Activated naive CD4-positive, alpha-beta T cell treated with anti-CD3 and anti-CD28 coated beads for 36 hours (primary cell): ENCODE measurements at regions not wholly inside any gene's neighbourhood (a gene's known extent, or its start where the extent isn't known, plus 50 kb on each side); places are given as distances from the start of the nearest gene placed in this dataset.

Experiments
- CTCF ChIA-PET: fragments of 350-600 bp; sonication (Branson Sonifier 250); formaldehyde crosslinking; loops from one replicate; lab custom pipeline; 2021; ENCODE audit warnings: antibody characterized with exemption; lab: Charles Lee
- DNase-seq: peaks from one replicate; pipeline ENCODE4 v3.0.0-alpha.2; 2020
- H3K27ac Mint-ChIP-seq: one replicate; pipeline ENCODE4 v1.8.0; 2021; ENCODE audit warnings: mild to moderate bottlenecking, mixed read lengths
- H3K27me3 Mint-ChIP-seq: one replicate; pipeline ENCODE4 v1.8.0; 2021; ENCODE audit warnings: low read depth, mixed read lengths
- H3K36me3 Mint-ChIP-seq: one replicate; pipeline ENCODE4 v1.8.0; 2021; ENCODE audit warnings: low read depth, mixed read lengths
- H3K4me1 Mint-ChIP-seq: one replicate; pipeline ENCODE4 v1.8.0; 2021; ENCODE audit warnings: low read depth, mixed read lengths
- H3K4me3 Mint-ChIP-seq: one replicate; pipeline ENCODE4 v1.8.0; 2021; ENCODE audit warnings: mild to moderate bottlenecking, moderate library complexity, mixed read lengths
- H3K9me3 Mint-ChIP-seq: one replicate; pipeline ENCODE4 v1.8.0; 2021; ENCODE audit warnings: mixed read lengths
- intact Hi-C: fragments of 100-400 bp; cut with micrococcal nuclease; formaldehyde crosslinking; loops from one replicate; pipeline ENCODE4 v1.15.1; 2023

DNA sequence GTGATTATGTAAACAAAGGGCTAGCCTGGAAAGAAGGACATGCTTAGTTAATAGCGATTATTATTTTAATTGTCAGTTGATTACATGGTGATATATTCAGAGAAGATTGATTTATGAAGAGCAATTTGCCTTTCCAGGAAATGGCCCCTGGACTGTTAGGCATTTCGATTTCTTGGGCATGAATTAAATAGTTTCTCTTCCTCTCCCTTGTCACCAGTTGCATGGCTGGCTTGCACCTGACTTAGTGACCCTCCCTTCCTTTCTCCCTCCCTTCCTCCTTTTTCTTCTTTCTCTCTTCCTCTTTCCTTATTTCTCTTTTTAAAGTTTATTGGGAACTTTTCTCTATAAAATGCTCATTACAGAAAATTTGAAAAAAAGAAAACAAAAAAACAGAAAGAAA lies 235.4 kb downstream of the CDC5L start:
- no peaks in the 10 kb centered on the region for H3K27me3 Mint-ChIP-seq
- no peak overlapping the region for H3K27ac Mint-ChIP-seq
- intact Hi-C loops = no loop called here
- peaks cover 10% of the 10 kb centered on the region for H3K4me1 Mint-ChIP-seq
- H3K36me3 Mint-ChIP-seq = no peaks in the 10 kb centered on the region
- H3K4me3 Mint-ChIP-seq = no peak overlapping the region
- H3K9me3 Mint-ChIP-seq = no peaks in the 10 kb centered on the region
- CTCF ChIA-PET = interaction anchor here (1.7 kb wide), 1 partner anchor 8 kb away, joined by 3 read pairs; no protein-coding TSS in a partner anchor
- DNase-seq = no peak

DNA sequence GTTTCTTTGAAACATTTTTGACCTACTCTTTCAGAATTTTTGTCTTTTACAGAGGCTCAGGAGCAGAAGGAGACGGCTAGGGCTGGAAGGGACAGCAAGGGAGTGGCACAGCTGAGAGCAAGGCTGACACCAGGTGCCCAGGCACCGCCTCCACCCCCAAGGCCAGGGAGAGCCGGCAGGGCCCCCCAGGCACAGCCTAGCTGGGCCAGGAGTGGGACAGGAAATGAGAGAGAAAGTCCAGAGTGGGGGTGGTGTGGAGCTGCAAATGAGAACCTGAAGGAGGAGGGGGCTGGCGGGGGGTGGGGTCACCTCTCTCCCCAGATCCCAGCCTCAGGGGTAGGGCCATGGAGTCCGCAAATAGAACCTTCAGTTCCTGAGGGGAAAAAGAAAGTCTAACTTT lies 236.7 kb downstream of the CDC5L start:
- no peak for DNase-seq
- H3K9me3 Mint-ChIP-seq = no peaks in the 10 kb centered on the region
- no peaks in the 10 kb centered on the region for H3K27me3 Mint-ChIP-seq
- no peaks in the 10 kb centered on the region for H3K36me3 Mint-ChIP-seq
- H3K4me3 Mint-ChIP-seq = no peak overlapping the region
- H3K4me1 Mint-ChIP-seq = peaks cover 10% of the 10 kb centered on the region
- CTCF ChIA-PET = no interaction called here
- H3K27ac Mint-ChIP-seq = no peak overlapping the region
- intact Hi-C loops = no loop called here

DNA sequence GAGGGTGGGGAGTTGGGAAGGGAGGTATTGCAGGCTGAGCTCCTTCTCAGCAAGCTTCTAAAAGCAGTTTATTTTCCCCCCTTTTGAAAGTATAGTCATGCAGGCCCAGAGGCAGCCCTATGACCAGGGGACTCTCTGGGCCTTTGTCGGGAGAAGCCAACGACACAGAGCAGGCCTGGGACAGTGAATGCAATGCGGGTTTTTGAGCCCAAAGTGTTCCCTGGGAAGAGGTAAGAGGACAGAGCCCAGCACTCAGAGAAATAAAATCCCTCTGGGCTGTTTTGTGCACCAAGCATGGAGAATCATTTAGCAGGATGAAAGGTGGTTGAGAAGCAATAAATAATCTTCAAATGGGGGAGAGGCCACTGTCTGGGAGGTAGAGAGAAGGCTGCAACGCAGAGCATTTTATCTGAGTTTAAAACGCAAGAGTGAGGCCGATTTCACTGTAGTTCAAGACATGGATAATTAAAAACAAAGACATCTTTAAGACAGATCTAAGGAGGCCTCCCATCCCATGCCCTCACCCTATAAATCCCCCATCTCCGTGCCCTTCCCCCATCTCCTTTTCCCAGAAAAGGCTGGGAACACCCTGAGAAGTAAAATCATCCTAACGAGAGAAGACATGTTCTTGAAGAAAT lies 237.5 kb downstream of the CDC5L start:
- intact Hi-C loops = no loop called here
- CTCF ChIA-PET = no interaction called here
- no peak overlapping the region for H3K4me3 Mint-ChIP-seq
- no peaks in the 10 kb centered on the region for H3K36me3 Mint-ChIP-seq
- DNase-seq = no peak
- H3K9me3 Mint-ChIP-seq = no peaks in the 10 kb centered on the region
- H3K27me3 Mint-ChIP-seq = no peaks in the 10 kb centered on the region
- no peak overlapping the region for H3K27ac Mint-ChIP-seq
- H3K4me1 Mint-ChIP-seq = peaks cover 10% of the 10 kb centered on the region

DNA sequence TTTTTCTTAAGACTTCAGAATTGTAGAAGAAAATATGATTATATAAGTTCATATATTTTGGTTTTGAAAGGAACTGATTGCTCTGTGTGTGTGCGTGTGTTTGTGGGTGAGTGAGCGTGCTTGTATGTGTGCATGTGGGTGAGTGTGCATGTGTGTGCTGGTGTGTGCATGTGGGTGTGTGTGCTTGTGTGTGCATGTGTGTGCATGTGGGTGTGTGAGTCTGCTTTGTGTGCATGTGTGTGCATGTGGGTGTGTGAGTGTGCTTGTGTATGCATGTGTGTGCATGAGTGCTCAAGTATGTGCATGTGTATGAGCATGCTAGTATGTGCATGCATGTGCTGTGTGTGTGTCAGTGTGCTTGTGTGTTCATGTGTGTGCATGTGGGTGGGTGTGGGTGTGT lies 238.5 kb downstream of the CDC5L start:
- Mint-ChIP-seq H3K4me1 (peaks cover 13% of the 10 kb centered on the region), H3K36me3 (no peaks in the 10 kb centered on the region), H3K4me3 (no peak overlapping the region), H3K27ac (no peak overlapping the region), H3K27me3 (no peaks in the 10 kb centered on the region), H3K9me3 (no peaks in the 10 kb centered on the region)
- DNase-seq = no peak
- CTCF ChIA-PET = interaction anchor here (0.6 kb wide), 1 partner anchor 9 kb away, joined by 3 read pairs; no protein-coding TSS in a partner anchor
- intact Hi-C loops = no loop called here

DNA sequence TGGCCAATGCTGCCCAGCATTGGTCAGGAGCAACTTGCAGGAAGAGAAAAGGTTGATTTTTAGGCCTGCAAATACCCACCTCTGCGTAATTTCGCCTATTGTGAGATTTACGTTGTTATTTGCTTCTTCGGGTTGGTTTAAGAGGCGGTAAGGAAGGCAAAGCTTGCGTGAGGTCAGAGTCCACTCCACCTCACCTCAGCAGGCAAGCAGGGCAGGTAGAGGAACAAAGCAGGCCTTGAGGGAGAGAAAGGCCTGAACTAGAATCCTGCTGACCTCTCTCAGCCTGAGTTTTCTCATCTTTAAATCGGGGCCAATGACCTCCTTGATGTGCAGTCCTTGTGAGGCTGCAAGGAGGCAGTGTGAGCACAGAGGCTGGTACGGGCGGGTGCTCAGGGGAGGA lies 239.1 kb downstream of the CDC5L start:
- no peaks in the 10 kb centered on the region for H3K9me3 Mint-ChIP-seq
- H3K36me3 Mint-ChIP-seq = no peaks in the 10 kb centered on the region
- no peak for DNase-seq
- H3K4me1 Mint-ChIP-seq = peaks cover 13% of the 10 kb centered on the region
- no peaks in the 10 kb centered on the region for H3K27me3 Mint-ChIP-seq
- CTCF ChIA-PET = interaction anchor here (0.6 to 1.4 kb wide), 2 partner anchors 9 to 28 kb away, joined by 3 read pairs; no protein-coding TSS in a partner anchor
- no peak overlapping the region for H3K4me3 Mint-ChIP-seq
- H3K27ac Mint-ChIP-seq = no peak overlapping the region
- intact Hi-C loops = no loop called here

DNA sequence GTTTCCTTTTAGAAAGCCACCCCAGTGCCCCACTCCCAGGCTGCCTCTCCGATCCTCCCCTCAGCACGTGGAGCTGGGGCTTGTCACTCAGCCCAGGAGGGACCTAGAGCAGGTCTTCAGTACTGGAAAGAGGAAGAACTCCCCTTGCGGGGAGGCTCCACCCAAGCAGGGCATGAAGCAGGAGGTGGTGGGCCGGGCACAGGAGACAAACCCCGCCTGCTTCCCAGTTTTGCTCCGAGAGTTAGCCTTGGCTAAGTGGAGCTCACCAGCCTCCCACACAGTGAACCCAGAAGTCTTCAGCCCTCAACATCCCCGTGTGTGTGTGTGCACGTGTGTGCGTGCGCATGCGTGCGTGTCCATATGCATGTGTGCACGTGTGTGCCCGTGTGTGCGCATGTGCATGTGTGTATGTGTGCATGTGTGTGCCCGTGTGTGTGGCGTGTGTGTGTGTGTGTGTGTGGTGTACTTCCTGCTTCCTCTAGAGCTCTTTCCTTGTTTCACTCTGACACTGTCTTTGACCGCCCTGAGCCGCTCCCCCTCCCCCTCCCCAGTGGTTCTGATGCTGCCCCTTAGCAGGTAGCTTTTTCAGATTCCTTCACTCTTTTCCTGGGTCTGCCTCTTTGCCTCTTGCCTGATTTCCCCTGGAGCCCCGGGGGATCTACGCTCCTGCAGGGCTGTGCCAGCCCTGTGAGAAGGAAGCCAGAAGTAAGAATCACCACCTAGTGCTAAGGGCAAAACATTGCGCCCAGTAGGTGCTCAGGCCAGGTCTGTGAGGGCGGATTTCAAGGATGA lies 239.8 kb downstream of the CDC5L start:
- H3K36me3 Mint-ChIP-seq = no peaks in the 10 kb centered on the region
- CTCF ChIA-PET = interaction anchor here (0.6 to 1.4 kb wide), 4 partner anchors 27 to 1180 kb away, joined by 3 to 7 read pairs (median 3); no protein-coding TSS in a partner anchor

DNA sequence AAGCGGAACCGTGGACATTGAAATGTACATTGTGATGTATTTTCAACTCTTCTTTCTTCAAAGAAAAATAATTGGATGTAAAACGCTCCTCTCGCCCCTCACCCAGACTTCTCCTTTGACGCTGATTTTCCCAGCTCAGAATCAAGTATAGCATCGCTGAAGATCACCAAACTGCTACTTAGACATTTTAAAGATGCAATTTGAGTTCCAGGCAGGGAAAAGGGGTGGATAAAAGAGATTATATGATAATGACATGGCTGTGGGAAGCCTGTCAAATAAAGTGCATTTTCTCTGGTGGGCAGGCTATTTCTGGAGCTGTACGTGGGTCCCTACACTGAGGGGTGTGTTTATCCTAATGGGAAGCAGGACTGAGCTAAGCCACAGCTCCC lies 240.4 kb downstream of the CDC5L start:
- no peak for DNase-seq
- CTCF ChIA-PET = interaction anchor here (1.1 to 1.4 kb wide), 2 partner anchors 27 to 152 kb away, joined by 3 read pairs; no protein-coding TSS in a partner anchor
- intact Hi-C loops = no loop called here
- no peaks in the 10 kb centered on the region for H3K27me3 Mint-ChIP-seq
- no peak overlapping the region for H3K27ac Mint-ChIP-seq
- H3K9me3 Mint-ChIP-seq = no peaks in the 10 kb centered on the region
- peaks cover 13% of the 10 kb centered on the region for H3K4me1 Mint-ChIP-seq
- no peak overlapping the region for H3K4me3 Mint-ChIP-seq
- H3K36me3 Mint-ChIP-seq = no peaks in the 10 kb centered on the region

More for the DNA sequence above, 239.8 kb downstream of the CDC5L start:
- no peak overlapping the region for H3K4me3 Mint-ChIP-seq
- no peaks in the 10 kb centered on the region for H3K9me3 Mint-ChIP-seq
- no peaks in the 10 kb centered on the region for H3K27me3 Mint-ChIP-seq
- intact Hi-C loops = no loop called here
- no peak overlapping the region for H3K27ac Mint-ChIP-seq
- peak; percentile 23 for DNase-seq
- peaks cover 13% of the 10 kb centered on the region for H3K4me1 Mint-ChIP-seq

DNA sequence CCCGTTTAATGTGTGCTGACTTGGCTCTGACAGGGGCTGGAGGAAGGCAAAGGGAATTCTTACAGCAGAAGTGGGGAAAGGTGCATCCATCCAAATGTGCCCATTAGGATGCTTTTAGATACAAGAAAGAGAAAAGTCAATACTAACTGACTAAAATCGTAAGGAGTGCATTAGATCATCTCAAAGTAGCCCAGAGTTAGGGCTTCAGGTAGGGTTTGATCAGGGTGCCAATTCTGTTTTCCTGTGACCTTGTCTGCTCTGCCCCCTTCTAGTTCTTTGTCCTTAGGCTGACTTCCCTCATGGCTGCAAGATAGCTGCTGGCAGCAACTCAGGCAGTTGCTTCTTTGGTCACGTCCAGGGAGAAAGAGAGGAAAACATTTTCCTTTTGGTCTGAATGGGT lies 240.8 kb downstream of the CDC5L start:
- DNase-seq = no peak
- intact Hi-C loops = no loop called here
- H3K27me3 Mint-ChIP-seq = no peaks in the 10 kb centered on the region

DNA sequence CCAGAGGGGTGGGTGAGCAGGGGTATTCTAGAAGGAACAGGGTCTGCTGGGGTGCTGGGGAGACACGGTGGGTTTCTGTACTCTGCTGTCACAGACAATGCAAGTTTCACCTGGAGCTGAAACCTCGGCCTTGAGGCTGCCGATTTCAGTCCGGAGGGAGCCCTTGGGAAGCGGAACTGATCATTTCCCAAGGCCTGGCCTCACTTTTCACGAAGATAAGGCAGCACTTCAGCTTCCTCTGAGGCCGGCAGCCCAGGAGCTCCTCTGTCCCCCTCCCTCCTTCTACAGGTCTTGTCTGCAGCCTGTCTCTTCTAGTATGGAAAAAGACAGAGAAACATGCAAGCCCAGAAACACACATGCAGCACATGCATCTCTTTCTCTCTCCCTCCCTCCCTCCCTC lies 242.1 kb downstream of the CDC5L start:
- CTCF ChIA-PET = interaction anchor here (1.1 to 2.2 kb wide), 10 partner anchors 17 to 1295 kb away, joined by 3 to 16 read pairs (median 4); no protein-coding TSS in a partner anchor
- DNase-seq = no peak
- Mint-ChIP-seq H3K36me3 (no peaks in the 10 kb centered on the region), H3K27me3 (no peaks in the 10 kb centered on the region), H3K4me3 (no peak overlapping the region), H3K4me1 (peaks cover 13% of the 10 kb centered on the region), H3K27ac (no peak overlapping the region), H3K9me3 (no peaks in the 10 kb centered on the region)
- intact Hi-C loops = loop anchor here (1.0 to 5.0 kb wide), 4 partner anchors 26 to 1293 kb away; no protein-coding TSS in a partner anchor

More for the DNA sequence above, 240.8 kb downstream of the CDC5L start:
- H3K4me1 Mint-ChIP-seq = peaks cover 13% of the 10 kb centered on the region
- H3K27ac Mint-ChIP-seq = no peak overlapping the region
- no peak overlapping the region for H3K4me3 Mint-ChIP-seq
- H3K9me3 Mint-ChIP-seq = no peaks in the 10 kb centered on the region
- CTCF ChIA-PET = no interaction called here
- H3K36me3 Mint-ChIP-seq = no peaks in the 10 kb centered on the region

DNA sequence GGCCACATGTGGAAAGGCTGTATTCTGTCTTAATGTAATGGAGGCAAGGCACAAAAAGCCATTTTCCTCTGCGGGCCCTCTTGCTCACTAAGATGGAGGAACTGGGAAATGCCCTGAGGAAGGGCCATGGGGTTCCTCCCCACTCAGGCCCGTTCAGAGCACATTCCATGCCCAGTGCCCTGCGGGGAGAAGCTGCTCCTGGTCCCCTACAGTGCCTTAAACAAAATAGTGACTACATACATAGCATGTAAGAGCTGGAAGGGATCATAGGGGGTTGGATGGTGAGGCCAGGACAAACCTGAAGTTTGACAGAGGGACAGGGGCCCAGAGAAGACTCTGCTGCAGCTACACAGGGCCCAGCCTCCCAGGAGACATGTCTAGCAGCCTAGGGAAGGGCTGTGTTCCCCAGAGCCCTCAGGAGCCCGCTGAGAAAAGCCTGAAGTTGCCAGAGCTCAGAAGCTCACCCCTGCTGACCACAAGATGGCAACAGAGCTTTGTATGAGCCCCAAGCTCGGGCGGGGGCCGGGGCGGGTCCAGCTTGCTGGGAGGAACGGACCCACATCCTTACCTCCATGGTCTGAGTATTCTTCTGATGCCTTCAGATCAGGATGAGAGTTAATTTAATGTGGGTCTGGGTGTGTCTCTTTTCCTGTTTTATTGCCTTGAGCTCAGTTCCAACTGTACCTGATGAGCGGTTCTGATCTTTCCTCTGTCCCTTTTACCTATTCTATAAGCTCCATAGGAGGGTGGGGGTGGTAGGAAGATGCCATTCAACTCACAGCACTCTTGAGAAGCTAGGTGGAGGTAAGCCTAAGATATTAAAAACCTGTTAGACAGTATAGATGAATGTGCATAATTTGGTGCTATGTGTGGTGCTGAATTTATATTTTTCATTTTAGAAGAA lies 242.9 kb downstream of the CDC5L start:
- intact Hi-C loops = loop anchor here (1.0 to 5.0 kb wide), 4 partner anchors 25 to 1292 kb away; no protein-coding TSS in a partner anchor
- no peak overlapping the region for H3K27ac Mint-ChIP-seq
- H3K4me1 Mint-ChIP-seq = peaks cover 13% of the 10 kb centered on the region
- CTCF ChIA-PET = interaction anchor here (0.8 to 2.3 kb wide), 18 partner anchors 8 to 1294 kb away, joined by 3 to 16 read pairs (median 4); no protein-coding TSS in a partner anchor
- H3K4me3 Mint-ChIP-seq = no peak overlapping the region
- no peaks in the 10 kb centered on the region for H3K36me3 Mint-ChIP-seq
- H3K9me3 Mint-ChIP-seq = no peaks in the 10 kb centered on the region
- H3K27me3 Mint-ChIP-seq = no peaks in the 10 kb centered on the region
- peak; percentile 50 for DNase-seq

DNA sequence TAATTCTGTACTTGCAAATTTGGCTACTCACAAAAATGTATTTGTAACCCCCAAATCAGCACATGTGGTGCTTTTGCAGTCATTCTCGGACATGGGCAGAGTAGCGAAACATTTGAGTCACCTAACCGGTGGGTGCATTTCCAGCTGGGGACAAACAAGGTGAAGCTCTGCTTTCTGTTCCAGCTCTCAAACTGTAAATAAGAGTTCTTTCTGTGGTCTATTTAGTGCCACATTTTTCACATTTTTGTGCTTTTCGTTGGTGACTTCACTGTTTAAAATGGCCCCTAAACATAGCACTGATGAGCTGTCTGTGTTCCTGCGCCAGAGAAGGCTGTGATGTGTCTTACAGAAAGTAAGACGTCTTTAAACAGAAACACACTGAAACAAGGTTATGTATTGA lies 244.5 kb downstream of the CDC5L start:
- intact Hi-C loops = loop anchor here (5.0 kb wide), 1 partner anchor 1290 kb away; no protein-coding TSS in a partner anchor
- no peak overlapping the region for H3K27ac Mint-ChIP-seq
- CTCF ChIA-PET = interaction anchor here (2.0 to 2.3 kb wide), 2 partner anchors 787 to 1083 kb away, joined by 6 to 14 read pairs; no protein-coding TSS in a partner anchor
- no peaks in the 10 kb centered on the region for H3K36me3 Mint-ChIP-seq
- peaks cover 11% of the 10 kb centered on the region for H3K4me1 Mint-ChIP-seq
- no peaks in the 10 kb centered on the region for H3K27me3 Mint-ChIP-seq
- no peak for DNase-seq
- no peaks in the 10 kb centered on the region for H3K9me3 Mint-ChIP-seq
- no peak overlapping the region for H3K4me3 Mint-ChIP-seq
